NCI-H526 (cell line): ENCODE measurements at regions not wholly inside any gene's neighbourhood (a gene's known extent, or its start where the extent isn't known, plus 50 kb on each side); places are given as distances from the start of the nearest gene placed in this dataset.

Source experiments
- DNase-seq, 2 experiments: peaks; one replicate each; lab custom pipeline; 2025; lab: John Stamatoyannopoulos, UW

DNA sequence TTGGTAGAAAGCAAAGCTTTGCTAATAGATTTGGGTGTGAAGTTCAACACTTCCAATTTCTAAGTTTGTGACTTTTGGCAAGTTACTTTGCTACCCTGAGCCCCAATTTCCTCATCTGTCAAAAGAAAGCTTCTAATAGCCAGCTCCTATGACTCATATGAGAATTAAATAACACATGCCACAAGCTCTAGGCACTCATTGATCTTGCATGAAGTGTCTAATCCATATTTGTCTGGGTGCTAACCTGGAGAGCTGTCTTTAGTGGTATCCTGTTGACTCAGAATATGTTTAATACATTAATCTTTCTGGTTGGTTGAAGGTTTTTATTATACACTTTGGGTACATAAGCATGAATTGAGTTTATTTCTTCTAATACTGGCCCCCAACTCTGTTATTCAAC, 188.8 kb downstream of the POSTN start:
- DNase-seq: no peak

DNA sequence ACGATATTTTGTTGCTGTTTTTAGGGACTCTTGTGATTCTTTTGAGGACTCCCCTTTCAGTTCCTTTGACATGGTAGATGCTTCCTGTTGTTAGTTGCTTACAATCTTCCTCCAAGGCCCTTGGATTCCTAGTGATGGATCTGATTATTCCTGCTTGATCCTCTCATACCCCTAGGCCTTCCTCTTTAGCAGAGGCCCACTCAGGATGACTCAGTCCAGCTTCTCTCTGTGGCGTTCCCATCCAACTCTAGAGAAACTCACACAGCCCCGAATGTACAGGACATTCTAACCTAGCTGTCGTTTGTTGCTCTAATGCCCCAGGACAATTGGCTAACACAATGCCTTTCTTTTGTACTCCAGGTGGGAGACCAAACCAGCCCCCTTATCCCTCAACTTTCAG, 191.4 kb downstream of the POSTN start:
- no peak for DNase-seq

DNA sequence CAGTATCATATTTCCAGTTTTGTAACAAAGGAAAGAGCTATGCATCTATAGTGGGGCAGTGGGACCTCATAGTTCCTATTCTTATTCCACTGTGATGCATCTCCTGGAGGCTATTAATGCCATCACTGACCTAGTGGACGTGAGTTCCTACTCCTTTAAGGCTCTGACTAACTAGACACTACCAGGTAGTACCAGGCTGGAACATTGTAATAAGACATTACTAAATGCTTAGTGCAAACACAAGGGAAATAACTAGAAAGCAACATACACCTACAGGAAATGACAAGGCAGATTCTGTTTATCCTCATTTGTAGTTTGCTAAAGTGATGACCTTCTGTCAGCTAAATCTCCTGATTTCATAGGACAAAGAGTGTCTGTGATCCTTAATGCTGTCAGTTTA, 192.5 kb downstream of the POSTN start:
- no peak for DNase-seq

DNA sequence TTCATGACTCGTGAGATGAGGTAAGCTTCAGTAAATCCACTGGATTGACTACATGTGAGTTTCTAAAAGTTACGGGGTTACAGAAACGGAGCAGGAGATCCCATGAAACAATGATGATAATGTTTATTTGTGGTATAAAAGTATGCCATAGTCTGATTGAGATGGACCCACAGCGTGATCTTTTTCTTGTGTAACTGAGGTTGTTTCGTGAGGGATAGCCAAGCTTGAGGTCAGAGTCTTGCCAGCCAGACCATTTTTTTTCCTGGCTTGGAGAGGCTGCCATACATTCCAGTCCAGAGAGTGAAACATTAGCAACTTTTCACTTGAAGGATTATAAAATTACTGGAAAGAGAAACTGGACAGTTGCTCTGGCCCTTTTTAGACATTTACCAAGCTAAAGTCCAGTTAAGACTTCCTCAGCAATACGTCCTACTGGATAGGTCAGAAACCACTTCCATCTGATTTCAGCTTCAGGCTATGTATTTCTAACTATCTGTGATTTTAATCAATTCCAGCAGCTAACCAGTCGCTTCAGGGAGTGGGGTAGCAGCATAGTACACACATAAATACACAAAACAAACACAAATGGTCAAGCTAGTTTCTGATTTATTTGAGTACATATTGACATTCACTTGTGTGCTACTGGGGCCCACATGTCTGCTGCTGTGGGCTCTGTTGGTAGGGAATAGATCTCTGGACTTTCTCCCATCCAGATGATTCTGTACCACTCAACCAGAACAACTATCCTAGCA, 194.6 kb downstream of the POSTN start:
- no peak for DNase-seq

DNA sequence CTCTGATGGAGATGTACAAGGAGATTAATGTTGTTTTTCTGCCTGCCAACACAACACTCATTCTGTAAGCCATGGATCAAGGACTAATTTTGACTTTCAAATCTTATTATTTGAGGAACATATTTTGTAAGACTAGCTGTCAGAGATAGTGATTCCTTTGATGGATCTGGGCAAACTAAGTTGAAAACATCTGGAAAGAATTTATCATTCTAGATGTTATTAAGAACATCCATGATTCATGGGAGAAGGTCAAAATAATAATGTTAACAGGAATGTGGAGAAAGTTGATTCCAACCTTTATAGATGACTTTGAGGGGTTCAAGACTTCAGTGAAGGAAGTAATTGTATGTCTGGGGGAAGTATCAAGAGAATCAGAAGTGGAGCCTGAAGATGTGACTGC, 196.8 kb downstream of the POSTN start:
- no peak for DNase-seq

DNA sequence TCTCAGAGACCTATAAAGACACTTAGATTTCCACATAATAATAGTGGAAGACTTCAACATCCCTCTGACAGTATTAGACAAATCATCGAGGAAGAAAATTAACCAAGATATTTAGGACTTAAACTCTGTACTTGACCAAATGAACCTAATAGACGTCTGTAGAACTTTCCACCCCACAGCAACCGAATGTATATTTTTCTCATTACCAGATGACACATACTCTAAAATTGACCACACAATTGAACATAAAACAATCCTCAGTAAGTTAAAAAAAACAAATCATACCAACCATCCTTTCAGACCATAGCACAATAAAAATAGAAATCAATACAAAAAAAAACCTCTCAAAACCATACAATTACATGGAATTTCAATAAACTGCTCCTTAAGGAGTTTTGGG, 201.0 kb downstream of the POSTN start:
- no peak for DNase-seq

DNA sequence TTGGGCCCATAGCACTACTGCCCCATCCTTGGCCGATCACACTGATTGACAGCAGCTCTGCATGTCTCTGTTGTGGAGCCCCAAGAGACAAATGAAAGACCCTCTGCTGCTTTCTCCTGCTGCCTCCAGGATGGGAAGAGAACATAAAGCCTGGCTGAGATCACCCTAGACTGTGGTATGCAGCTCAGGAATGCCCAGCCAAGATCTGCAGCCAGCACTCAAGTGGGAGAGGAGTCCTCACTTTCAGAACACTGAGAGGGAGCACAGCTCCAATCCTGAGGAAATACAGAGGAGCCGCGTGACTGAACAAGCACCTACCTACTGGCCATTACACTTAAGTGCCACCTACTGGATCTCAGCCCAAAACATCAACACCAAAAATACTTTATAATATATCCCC, 203.0 kb downstream of the POSTN start:
- no peak for DNase-seq

DNA sequence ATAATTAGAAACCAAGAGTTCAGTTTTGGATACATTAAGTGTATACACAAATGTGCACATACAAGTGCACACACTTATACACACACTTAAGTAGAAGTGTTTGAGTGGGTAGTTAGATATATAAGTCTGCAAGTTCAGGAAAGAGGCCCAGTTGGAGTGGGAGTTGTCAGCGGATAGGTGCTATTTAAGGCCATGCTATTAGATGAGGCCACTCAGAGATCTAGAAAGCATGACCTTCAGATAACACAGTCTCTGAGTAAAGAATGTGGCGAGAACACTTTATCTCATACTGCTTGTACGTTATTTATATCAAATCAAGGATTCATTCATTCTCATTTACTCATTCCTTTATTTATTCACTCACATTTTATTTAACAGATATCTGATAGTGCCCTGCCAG, 206.2 kb downstream of the POSTN start:
- no peak for DNase-seq

DNA sequence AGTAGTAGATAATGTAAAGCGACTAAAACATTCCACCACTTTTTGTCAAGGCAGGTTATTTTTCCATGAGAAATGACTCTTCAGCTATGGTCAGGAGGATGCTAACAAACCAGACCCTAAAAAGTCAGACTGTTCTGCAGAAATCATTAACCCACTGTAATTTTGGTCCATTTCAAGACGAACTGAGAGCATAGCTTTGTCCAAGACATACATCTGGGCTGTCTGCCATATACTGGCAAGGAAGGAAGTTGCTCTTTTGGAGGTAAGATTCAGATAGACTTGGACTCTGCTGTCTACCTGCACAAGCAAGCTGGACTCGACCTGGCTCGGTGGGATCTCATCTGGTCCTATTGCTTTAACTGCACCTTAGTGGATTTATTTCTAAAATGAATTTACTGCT, 207.8 kb downstream of the POSTN start:
- DNase-seq: no peak

DNA sequence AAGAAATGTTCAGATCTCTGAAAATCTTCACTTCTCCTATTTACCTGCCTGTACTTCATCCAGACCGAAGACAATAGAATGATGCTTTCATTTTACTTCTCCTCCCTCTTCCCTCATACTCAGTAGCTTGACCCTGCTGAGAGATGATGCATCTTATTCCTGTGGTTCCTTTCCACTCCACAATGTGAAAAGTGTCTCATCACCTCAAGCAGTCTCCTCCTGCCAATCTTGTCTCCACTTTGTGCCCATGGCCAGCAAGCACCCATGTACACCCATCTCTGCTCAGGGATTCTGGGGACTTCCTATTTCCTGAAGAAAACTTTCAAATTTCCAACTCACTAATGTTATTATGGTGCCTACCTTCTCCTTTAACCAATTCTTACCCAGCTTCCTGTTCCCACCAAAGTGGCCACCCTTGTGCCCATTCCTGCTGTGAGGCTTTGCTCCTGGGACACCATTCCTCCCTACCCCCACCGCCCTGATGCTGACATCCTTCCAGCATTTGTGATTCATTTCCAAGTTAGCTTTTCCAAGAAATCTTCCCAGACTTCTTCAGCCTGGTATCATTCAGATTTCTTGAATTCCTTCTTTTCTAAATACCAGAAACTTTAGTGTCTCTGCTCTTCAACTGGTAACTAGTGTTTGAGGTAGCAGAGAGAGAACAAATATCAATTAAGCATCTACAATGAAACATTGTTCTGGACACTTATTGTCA, 212.5 kb downstream of the POSTN start:
- DNase-seq: no peak

DNA sequence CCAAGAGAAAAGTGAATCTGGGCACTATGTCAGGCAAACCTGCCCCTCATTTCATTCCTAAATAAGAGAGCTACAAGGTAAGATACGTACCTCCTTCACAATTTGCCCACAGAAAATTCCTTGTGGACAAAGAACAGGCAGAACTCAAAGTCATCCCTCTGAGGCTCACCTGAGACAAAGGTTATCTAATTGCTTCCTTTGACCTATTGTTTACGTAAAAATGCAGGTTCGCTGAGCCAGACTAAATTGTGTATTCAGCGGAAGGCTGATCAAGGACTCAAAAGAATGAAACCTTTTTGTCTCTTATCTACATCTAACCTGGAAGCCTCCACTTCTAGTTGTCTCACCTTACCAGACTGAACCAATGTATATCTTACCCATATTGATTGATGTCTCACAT, 213.3 kb downstream of the POSTN start:
- no peak for DNase-seq

DNA sequence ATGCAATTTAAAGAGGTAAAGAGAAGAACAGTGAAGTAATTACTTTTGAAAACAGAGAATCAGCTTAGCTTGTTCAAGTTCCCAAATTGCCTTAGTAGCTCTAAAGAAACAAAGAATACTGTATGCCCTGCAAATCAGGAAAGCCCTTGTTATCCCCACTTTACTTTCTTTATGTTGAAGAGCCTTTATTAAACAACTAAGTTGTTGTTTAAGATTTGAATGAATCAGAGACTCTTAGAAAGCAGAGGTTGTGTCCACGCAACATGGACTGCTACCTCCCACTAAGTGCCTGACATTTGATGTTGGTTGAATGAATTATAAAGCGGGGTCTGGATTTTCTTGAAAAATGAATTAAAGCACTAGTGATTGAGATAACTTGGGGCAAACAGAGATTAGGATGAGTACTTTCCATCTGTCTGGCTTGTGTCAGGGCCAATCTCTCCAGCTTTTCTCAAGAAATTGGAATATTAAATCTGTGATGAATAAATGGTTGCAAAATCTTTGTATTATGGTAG, 214.7 kb downstream of the POSTN start:
- DNase-seq: no peak

DNA sequence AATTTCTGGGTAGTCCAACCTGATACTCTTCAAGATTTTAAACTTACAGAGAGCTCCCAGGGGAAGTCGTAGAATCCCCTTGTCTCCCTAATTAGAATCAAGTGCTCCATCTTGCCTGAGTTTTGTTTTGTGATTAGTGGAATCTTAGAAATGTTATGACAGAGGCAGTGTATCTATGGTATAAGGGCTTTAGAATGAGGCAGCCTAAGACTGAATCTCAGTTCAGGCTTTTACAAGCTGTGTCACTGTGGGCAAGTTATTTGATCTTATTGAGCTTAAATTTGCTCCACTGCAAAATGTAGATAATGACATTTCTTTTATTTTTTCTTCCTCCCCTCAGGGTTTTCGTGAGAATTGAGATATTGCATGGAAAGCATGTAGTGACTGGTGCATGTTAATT, 215.5 kb downstream of the POSTN start:
- no peak for DNase-seq

DNA sequence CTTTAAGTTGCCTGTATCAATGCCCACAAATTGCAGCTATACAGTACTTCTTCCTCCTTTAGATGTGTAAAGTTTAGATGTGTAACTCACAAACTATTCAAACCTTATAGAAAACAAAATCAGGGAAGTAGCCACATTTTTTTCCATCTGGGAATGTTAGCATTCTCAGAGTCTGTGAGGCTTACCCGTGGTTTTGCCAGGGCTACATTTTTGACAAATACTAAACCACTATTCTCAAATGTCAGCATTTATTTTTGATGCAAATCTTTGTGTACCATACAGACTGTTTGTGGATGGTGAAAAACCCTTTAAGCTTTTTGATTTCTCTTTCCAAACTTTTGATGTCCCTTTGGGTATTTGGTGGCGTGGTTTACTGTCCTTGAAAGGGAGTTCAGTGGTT, 216.4 kb downstream of the POSTN start:
- no peak for DNase-seq

DNA sequence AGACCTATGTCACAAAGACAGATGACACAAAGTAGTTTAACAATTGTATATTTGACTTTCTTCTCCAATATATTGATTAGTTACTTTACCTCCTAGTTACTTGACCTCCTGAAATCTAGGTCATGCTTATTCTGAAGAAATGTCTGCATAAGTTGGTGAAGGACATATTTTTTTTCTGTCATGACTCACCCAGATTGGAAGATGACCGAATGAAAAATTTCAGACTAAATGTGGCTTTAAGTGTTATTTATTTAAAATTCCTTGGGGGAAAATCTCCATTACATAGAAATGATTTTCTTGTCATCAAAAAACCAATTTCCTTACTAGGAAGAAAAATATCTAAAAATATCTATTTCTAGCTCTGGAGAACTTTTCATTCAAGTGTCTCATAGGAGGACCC, 217.1 kb downstream of the POSTN start:
- DNase-seq: no peak

DNA sequence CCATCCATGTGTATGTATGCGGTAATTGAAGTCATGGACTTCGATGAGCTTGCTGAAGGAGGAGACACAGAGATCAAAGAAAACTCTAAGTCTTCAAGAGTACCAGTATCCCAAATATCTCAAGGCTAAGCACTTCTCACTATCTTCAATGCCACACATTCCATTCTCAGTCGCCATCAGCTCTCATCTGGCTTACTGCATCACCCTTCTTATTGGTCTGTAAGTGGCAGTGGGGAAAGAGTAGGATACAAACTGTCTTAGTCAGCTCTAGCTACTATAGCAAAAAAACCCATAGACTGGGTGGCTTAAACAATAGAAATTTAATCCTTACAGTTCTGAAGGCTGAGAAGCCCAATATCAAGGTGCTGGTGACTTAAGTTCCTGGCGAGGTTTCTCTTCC, 218.7 kb downstream of the POSTN start:
- no peak for DNase-seq

DNA sequence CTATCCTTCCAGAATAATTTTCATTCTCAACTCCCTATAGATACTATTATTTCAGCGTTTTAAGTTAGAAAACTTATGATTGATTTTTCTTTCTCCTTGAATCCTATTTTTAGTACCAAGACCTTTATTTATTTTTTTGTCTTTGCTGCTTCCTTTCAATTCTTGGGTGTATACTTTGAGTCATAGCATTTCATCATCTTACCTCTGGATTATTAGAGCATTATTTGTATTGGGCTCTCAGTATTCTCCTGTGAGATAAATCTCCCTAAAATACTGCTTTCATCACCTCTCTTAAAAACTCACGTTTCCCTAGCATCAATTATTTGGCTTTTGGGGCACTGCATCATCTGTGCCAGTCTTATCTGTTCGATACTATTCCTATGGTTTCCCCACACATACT, 222.8 kb downstream of the POSTN start:
- DNase-seq: no peak

DNA sequence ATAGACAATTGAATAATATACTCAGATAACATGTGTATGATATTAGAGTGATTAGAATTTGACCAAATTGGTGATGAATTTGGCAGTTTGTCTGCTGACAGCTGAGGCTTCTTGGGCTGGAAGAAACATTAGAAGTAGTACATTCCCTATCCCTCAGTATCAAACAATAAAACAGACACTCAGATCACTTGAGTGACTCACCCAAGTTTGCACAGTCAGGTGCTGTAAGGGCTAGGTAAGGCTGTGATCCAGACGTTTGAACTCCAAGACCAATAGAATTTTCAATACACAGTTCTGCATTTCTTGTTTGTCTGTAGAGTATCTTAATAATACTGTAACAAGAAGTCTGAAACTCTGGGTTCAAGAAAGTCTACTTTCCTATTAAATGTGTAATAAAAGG, 223.5 kb downstream of the POSTN start:
- DNase-seq: no peak

DNA sequence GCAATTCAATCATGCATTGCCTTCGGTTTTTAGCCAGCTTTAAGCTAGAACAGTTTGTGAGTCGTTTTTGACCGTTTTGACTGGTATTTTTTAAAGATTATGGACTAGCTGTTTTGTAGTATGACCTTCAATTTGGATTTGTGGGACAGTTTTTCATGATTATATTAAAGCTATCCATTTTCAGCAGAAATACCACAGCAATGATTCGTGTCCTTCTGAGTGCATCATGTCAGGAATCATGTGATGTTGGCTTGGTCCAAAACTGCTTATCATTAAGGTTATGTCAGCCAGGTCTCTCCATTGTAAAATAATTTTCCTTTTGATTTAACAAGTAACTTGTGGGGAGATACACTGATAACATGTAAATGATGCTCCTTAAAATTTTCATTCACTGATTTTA, 229.0 kb downstream of the POSTN start:
- no peak for DNase-seq

DNA sequence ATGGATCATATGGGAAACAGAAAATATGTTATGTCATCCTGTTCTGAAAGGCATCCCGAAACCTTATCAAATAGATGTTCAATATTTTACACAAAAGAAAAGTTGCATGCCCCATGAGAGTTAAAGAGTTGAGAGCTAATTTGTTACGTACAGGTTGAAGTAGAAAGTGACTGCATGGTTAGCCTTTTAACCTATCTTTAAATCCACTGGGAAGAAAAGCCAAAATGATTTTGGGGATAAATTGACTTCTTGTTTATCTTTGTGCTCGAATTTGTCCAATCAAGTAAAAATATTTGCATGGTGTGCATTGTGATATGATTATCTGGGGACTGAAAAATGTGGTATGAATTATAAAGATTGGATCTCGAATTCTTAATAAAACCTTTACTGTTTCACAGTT, 230.1 kb downstream of the POSTN start:
- DNase-seq: no peak

DNA sequence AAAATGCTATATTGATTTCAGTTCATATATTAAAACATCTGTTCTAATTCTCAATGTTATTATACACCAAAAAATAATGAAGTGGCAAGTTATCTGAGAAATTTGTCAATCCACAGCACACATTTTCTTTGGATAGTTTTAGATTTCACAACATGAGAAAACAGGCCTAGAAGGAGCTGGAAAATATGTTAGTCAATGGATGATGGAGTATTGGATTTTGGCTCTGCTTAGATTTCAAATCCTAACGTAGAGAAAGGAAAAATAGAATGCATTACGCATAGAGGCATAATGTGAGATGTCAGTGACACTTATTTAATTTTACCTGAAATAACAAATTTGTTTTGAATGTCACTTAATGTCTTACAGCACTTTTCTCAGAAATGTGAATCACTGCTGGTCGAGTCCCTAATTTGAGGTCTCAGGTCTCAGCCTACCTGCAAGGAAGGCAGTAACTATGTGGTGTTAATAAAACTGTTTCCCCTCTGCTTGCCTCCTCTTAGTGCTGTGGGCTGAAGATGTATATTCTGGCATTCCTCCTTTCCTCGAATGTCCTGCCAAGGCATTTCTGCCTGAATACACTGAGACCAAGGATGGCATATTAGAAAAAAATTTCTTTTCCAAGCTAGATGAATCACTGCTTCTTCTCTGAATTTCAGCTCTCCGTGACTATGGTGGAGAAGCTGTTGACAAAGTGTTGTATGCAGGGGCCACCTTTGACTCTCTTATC, 232.4 kb downstream of the POSTN start:
- no peak for DNase-seq

DNA sequence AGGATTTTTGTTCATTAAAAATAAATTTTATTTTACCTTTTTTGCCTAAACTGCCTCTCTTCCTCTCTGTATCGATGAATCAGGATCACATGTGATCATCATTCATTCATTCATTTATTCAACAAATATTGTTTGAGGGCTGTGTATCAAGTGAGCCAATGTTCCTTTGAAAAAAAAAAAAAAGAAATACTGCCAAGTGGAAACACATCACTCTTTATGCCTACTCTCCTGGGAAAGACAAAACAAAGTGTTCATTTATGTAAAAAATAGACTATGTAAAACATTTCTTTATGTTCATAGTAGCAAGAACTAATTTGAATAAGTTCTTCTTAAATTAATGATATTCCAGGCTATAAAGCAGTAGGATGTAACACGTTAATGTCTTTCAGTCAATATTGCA, 233.1 kb downstream of the POSTN start:
- DNase-seq: peak; percentile 7 to 15

DNA sequence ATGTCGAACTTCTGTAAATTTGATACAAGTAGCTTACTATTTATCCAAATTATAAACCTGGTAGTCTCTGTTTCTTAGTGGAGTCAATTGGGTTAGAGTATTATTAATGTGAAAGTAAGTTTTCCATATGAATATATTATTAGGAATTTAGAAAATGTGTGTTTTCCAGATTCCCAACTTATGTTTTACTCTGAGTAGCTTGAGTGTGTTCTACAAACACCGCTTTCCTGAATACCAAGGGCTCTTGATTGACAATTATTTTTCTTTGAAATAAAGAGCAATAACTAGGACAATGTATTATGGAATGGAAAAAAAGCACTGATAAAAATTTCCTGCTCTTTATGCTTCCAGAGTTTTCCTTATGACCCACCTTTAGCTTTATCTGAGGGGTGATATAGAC, 233.6 kb downstream of the POSTN start:
- DNase-seq: no peak
